ENCODE measurements at regions not wholly inside any gene's neighbourhood (a gene's known extent, or its start where the extent isn't known, plus 50 kb on each side); places are given as distances from the start of the nearest gene placed in this dataset.
"Not testable (repeated sequence)": the region's sequence is repeated elsewhere in the genome, so short reads cannot be mapped to it uniquely, and the experiment has no call there.

- DNase-seq, result peak; percentile 15
Observed at GRCh38 chr1:65020774-65021173, 54.4 kb upstream of the JAK1 start.

DNA sequence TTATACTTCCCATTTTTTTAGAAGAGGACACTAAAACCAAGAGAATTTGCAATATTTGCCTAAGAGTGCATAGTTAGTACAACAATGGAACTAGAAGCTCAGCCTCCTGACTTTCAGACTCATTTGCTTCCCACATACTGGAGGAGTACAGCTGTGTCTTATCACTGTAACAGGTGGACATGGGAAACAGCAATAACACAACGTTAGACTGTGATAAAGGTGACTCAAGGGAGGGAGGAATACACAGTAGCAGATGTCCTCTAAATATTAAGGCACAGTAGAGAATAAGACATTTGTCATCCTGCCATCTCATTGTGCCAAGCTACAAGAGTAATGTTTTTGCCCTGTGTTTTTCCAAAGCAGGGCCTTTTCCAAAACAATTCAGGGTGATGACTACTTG, 55.4 kb upstream of the JAK1 start:
- no peak for DNase-seq

- no peak for DNase-seq
Observed at GRCh38 chr1:65022216-65022615, 55.9 kb upstream of the JAK1 start.

DNA sequence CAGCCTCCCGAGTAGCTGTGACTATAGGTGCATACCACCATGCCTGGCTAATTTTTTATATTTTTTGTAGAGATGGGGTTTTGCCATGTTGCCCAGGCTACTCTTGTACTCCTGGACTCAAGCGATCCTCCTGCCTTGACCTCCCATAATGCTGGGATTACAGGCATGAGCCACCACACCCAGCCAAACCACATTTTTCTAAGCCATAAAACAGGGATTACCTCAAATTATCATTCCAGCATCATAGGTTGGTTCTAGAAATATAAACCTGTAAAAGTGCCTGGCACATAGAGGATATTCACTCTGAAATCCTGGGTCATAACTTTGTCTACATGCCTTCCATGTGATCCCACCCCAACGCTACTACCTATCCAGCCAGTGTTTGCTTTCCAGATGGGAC, 59.4 kb upstream of the JAK1 start:
- DNase-seq, result no peak

GRCh38 chr1:65026235-65026634, 59.9 kb upstream of the JAK1 start:
- DNase-seq, result no peak

GRCh38 chr1:65027666-65028358, 61.5 kb upstream of the JAK1 start:
- no peak for DNase-seq

- DNase-seq, result not testable (repeated sequence)
Observed at GRCh38 chr1:65029434-65029833, 63.1 kb upstream of the JAK1 start.

DNA sequence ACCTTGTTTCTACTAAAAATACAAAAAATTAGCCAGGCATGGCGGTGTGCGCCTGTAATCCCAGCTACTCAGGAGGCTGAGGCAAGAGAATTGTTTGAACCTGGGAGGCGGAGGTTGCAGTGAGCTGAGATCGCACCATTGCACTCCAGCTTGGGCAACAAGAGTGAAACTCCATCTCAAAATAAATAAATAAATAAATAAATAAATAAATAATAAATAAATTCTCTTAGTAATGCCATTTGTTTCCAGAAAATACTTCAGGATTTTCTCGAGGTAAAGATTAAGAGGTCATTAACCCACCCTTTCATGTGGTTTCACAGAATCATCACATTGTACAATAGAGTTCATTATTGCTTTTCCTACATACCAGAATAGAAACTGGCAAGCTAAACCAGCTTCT, 68.5 kb upstream of the JAK1 start:
- not testable (repeated sequence) for DNase-seq

DNA sequence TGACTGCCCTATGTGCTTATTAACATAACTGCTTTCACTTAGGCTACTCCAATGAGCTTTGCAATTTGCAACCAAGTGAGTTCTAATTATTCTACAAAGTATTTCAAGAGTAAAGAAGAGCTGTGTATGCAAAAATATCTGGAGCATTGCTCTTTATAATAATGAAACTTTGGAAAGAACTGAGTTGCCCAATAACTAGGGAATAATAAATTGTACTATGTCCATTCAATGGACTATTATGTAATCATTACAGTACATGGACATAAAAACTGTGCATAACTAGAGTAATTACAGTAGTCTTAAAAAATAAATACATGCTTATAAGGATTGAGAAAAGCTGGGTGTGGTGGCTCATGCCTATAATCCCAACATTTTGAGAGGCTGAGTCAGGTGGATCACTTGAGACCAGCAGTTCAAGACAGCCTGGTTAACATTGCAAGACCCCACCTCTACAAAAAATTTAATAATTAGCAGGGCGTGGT, 70.3 kb upstream of the JAK1 start:
- DNase-seq, result peak; percentile 41

DNA sequence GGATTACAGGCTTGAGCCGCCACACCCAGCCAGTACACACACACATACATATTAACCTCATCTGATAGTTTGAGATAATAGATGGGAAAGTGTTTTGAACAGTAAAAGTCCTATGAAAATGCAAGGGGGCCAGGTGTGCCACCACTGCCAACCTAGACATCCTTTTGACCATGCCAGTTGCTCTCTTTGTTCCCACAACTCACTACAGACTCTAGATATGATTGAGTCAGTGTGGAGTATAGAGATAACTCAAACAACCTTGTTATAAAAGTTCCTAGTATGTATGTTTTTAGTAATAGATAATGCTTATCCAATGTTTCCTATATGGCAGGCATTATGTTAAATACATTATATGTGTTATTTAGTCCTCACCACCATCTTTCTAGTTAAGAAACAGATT, 72.7 kb upstream of the JAK1 start:
- no peak for DNase-seq

DNA sequence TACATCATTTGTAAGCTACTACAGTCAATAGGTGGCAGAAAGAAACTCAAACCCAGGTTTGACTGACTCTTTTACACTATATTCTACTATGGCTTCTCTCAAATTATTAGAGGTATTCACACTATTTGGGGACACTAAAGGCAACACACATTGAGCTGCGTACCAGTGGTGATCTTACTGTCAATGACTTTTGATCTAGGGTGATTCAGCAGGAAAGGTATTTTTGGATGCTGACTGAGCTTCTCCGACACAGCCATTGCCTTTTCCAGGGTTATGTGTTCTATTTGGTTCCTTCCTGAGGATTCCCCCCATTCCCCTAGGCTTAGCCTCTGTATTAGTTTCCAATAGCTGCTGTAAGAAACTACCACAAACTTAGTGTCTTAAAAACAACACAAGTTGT, 73.2 kb upstream of the JAK1 start:
- DNase-seq, result no peak

DNA sequence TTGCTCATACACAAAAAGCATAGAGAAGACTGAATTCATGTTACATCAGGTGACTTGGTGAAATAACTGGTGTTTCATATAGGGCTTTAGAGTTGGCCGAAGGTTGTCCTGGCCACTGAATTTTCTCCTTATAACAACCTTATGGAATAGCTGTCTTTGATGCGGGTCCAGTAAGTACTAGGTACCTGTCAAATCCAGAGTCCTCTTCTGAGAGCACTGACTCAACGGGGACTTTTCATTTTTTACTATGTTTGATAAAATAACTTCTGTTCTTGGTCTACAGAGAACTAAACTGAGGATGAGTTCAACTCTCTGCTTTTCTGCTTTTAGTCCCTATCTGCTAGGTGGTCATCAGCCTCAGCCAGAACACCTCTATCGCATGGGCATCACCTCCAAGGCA, 76.1 kb upstream of the JAK1 start:
- DNase-seq, result no peak

- DNase-seq, result no peak
Observed at GRCh38 chr1:65044411-65044810, 78.1 kb upstream of the JAK1 start.

GRCh38 chr1:65045022-65045817, 78.9 kb upstream of the JAK1 start:
- peak; percentile 73 for DNase-seq

GRCh38 chr1:65048335-65048734, 82.0 kb upstream of the JAK1 start:
- DNase-seq, result no peak

DNA sequence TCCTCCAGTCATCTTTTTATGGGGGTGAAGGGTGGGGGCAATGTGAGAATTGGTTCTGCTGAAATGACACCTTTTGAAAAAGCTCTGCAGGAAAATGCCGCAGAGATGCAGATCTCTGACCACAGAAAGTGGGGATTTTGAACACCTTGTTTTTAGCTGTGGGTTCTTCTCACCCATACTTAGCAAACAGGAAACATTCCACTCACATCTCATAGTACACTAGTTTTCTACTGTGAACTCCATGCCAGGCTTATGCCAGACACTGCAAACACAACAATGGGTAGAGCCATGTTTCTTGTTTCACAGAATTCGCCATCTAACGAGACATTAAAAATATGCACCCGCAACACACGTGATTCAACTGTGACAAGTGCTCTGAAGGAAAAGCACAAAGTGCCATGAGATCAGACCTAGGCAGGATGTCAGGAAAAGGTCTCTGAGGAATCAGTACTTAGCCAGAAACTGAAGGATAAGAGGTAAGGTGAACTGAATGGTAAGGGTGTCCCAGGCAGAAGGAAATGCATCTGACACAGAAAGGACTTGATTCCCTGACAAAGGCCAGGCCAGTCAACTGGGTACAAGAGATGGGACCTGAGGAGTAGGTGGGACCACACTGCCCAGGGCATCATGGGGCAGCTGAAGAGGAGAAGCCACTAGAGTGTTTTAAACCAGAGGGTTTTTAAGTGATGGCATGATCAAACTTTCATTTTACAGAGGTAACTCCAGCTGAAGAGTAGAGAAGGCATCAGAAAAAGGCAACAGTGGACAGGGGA, 83.8 kb upstream of the JAK1 start:
- no peak for DNase-seq

GRCh38 chr1:65050735-65051134, 84.4 kb upstream of the JAK1 start:
- DNase-seq, result no peak

DNA sequence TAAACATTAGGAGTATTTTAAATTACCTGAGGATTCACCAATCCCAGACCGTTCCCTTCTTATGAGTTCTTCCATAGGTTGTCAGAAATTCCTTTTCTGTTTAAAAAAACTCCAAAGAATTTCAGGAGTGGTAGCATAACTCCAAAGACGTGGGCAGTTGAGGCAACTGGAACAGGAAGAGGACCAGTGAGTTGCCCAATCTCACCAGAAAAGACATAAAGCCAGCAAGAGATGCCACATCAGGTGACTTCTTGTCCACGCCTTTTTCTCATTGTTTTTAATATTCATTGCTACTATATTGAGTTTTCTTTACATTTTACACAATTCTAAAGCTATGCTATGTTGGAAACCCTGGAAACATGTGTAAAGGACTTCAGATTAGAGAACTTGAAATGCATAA, 88.1 kb upstream of the JAK1 start:
- peak; percentile 25 for DNase-seq

- DNase-seq, result peak; percentile 27
Observed at GRCh38 chr1:65055747-65056146, 89.4 kb upstream of the JAK1 start.

- peak; percentile 55 for DNase-seq
Observed at GRCh38 chr1:65056234-65056633, 89.9 kb upstream of the JAK1 start.

GRCh38 chr1:65056866-65057265, 90.5 kb upstream of the JAK1 start:
- DNase-seq, result no peak

GRCh38 chr1:65059930-65060538, 88.0 kb upstream of the AK4 start:
- DNase-seq, result peak; percentile 58

- no peak for DNase-seq
Observed at GRCh38 chr1:65062339-65062738, 85.7 kb upstream of the AK4 start.

All from suppressor macrophage treated with lipopolysaccharide for 4 hours (primary cell).